ENCODE measurements at regions not wholly inside any gene's neighbourhood (a gene's known extent, or its start where the extent isn't known, plus 50 kb on each side); places are given as distances from the start of the nearest gene placed in this dataset.

GRCh38 chr2:42848265-42848664 is 55.9 kb upstream of the HAAO start:
- TF ChIP-seq, protein P1, sequence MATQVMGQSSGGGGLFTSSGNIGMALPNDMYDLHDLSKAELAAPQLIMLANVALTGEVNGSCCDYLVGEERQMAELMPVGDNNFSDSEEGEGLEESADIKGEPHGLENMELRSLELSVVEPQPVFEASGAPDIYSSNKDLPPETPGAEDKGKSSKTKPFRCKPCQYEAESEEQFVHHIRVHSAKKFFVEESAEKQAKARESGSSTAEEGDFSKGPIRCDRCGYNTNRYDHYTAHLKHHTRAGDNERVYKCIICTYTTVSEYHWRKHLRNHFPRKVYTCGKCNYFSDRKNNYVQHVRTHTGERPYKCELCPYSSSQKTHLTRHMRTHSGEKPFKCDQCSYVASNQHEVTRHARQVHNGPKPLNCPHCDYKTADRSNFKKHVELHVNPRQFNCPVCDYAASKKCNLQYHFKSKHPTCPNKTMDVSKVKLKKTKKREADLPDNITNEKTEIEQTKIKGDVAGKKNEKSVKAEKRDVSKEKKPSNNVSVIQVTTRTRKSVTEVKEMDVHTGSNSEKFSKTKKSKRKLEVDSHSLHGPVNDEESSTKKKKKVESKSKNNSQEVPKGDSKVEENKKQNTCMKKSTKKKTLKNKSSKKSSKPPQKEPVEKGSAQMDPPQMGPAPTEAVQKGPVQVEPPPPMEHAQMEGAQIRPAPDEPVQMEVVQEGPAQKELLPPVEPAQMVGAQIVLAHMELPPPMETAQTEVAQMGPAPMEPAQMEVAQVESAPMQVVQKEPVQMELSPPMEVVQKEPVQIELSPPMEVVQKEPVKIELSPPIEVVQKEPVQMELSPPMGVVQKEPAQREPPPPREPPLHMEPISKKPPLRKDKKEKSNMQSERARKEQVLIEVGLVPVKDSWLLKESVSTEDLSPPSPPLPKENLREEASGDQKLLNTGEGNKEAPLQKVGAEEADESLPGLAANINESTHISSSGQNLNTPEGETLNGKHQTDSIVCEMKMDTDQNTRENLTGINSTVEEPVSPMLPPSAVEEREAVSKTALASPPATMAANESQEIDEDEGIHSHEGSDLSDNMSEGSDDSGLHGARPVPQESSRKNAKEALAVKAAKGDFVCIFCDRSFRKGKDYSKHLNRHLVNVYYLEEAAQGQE (IDR thresholded peaks at IDR 0.05; ENCODE audit: insufficient read depth in 1 of 2, low read depth in 2 of 2, low read length in 2 of 2) = no peak
- no peak for TF ChIP-seq FOXP2 (optimal IDR thresholded peaks at IDR 0.05; ENCODE audit: borderline replicate concordance, extremely low read depth, extremely low read length, insufficient read depth)

DNA sequence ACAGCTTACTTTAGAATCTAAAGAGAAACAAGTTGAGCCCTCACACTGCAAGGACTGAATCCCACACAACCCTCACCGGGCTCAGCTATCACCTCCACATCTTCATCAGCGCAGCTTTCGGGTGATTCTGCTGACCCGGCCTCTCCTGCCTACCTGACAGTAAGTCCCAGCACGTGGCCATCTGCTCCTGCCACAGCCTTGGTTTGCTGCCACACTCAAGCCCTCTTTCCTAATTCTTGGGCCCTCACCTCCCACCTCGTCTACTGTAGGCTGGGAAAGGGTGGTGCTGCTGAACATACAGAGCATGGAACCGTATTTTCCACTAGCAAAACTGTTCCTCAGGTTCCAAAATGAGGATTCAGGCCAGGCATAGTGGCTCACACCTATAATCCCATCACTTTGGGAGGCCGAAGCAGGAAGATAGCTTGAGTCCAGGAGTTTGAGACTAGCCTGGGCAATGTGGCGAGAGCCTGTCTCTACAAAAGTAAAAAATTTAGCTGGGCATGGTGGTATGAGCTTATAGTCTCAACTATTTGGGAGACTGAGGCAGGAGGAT is 55.3 kb upstream of the HAAO start:
- no peak for TF ChIP-seq FOXP2 (optimal IDR thresholded peaks at IDR 0.05; ENCODE audit: borderline replicate concordance, extremely low read depth, extremely low read length, insufficient read depth)
- no peak for TF ChIP-seq POLR2AphosphoS5 (IDR thresholded peaks at IDR 0.05; ENCODE audit: low read depth, low read length)
- no peak for TF ChIP-seq TAF1 (IDR thresholded peaks at IDR 0.05; ENCODE audit: borderline replicate concordance, insufficient read depth, low read length)
- TF ChIP-seq, protein P1 (IDR thresholded peaks at IDR 0.05; ENCODE audit: insufficient read depth in 1 of 2, low read depth in 2 of 2, low read length in 2 of 2) = no peak
- TF ChIP-seq SIN3A (IDR thresholded peaks at IDR 0.05; ENCODE audit: borderline replicate concordance, insufficient read depth, low read length) = no peak

DNA sequence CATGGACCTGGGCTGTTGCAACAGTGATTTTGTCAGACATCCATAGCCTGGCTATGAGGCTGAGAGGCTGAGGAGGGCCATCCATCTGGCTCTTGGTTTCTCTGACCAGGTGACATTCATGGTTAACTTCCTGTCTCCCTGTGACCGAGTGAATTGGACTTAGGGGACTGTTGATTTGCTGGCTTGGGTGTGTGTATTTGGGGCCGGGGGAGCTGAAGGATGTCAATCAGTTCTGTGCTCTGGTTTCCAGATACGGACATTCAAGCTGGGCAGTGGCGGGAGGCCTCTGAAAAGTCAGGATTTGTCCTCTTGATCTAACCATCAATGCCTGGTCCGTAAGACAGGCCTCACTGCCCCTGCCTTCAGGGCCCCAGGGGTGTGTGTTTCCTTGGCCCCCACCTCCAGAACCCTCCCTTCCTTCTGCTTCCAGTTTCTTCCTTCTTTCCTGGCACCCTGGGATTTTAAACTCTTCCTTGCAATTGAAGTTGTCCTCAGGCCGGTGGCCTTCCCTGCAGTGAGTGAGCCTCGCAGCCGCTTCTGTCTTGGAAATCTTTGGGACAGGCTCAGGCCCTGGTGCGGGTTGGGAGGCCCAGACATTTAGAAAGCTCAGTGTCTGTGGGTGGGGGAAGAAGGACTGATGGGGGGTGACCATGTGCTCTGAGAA is 54.7 kb upstream of the HAAO start:
- TF ChIP-seq, protein P1 (IDR thresholded peaks at IDR 0.05; ENCODE audit: insufficient read depth in 1 of 2, low read depth in 2 of 2, low read length in 2 of 2) = no peak
- TF ChIP-seq POLR2AphosphoS5 (IDR thresholded peaks at IDR 0.05; ENCODE audit: low read depth, low read length) = no peak
- TF ChIP-seq TAF1 (IDR thresholded peaks at IDR 0.05; ENCODE audit: borderline replicate concordance, insufficient read depth, low read length) = no peak
- no peak for TF ChIP-seq SIN3A (IDR thresholded peaks at IDR 0.05; ENCODE audit: borderline replicate concordance, insufficient read depth, low read length)
- no peak for TF ChIP-seq FOXP2 (optimal IDR thresholded peaks at IDR 0.05; ENCODE audit: borderline replicate concordance, extremely low read depth, extremely low read length, insufficient read depth)

DNA sequence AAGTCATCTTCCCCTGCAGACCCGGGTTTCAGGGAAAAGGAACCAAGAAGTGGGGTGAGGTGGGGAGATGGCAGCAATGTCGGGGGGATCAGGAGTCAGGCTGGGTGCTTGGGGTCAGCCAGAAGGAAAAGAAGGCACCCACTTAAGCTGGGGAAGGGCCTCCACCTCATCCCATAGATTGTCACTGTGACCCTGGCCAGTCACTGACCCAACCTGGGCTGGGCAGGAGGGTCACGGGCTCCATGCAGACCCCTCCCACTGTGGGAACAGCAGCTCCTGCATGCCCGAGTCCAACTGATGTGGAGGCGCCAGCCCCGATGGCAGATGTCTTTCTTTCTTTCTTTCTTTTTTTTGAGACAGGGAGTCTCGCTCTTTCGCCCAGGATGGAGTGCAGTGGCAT is 53.6 kb upstream of the HAAO start:
- TF ChIP-seq FOXP2 (optimal IDR thresholded peaks at IDR 0.05; ENCODE audit: borderline replicate concordance, extremely low read depth, extremely low read length, insufficient read depth) (no peak), TAF1 (IDR thresholded peaks at IDR 0.05; ENCODE audit: borderline replicate concordance, insufficient read depth, low read length) (no peak), POLR2AphosphoS5 (IDR thresholded peaks at IDR 0.05; ENCODE audit: low read depth, low read length) (no peak), SIN3A (IDR thresholded peaks at IDR 0.05; ENCODE audit: borderline replicate concordance, insufficient read depth, low read length) (no peak)
- TF ChIP-seq, protein P1 (IDR thresholded peaks at IDR 0.05; ENCODE audit: insufficient read depth in 1 of 2, low read depth in 2 of 2, low read length in 2 of 2) = no peak

Measured in PFSK-1 (cell line).